CD14-positive monocyte (primary cell): ENCODE measurements at regions not wholly inside any gene's neighbourhood (a gene's known extent, or its start where the extent isn't known, plus 50 kb on each side); places are given as distances from the start of the nearest gene placed in this dataset.

Source experiments
- DNase-seq, 3 donors: peaks; one replicate each; pipeline ENCODE4 v3.0.0-alpha.2; 2011 to 2022
- H2AFZ ChIP-seq: 2 replicates; pipeline ENCODE4 v1.6.0; 2012; ENCODE audit warnings: mild to moderate bottlenecking, low read depth, low read length, inconsistent platforms; ENCODE audit not compliant: insufficient read depth, poor library complexity, severe bottlenecking
- H3K27ac ChIP-seq, 2 donors: 1 replicate in 1 of 2; 2 replicates in 1 of 2; pipeline ENCODE4 v1.5.1; 2012 to 2013; ENCODE audit warnings: low read length in 2 of 2, control low read depth in 1 of 2, inconsistent platforms in 1 of 2, low read depth in 1 of 2, mild to moderate bottlenecking in 1 of 2
- H3K27me3 ChIP-seq, 2 donors: one replicate each; pipeline versions ENCODE4 v1.6.0 to v1.6.1; 2011 to 2013; ENCODE audit warnings: low read length in 2 of 2; ENCODE audit not compliant: control insufficient read depth in 2 of 2, insufficient read depth in 2 of 2
- H3K36me3 ChIP-seq, 2 donors: replicated peaks in 1 of 2; 1 replicate in 1 of 2; 2 replicates in 1 of 2; pipeline versions ENCODE4 v1.5.1 to v1.6.1; 2012 to 2013; ENCODE audit warnings: low read length in 2 of 2, control low read depth in 1 of 2, inconsistent platforms in 1 of 2, mild to moderate bottlenecking in 1 of 2; ENCODE audit not compliant: insufficient read depth in 2 of 2, control insufficient read depth in 1 of 2
- H3K4me1 ChIP-seq, 2 donors: 1 replicate in 1 of 2; 2 replicates in 1 of 2; pipeline versions ENCODE4 v1.5.1 to v1.6.1; 2012 to 2013; ENCODE audit warnings: low read length in 2 of 2, control low read depth in 1 of 2, inconsistent platforms in 1 of 2, mild to moderate bottlenecking in 1 of 2, moderate library complexity in 1 of 2; ENCODE audit not compliant: insufficient read depth in 2 of 2, control insufficient read depth in 1 of 2
- H3K4me2 ChIP-seq: replicated peaks from 2 replicates; pipeline ENCODE3; 2012; ENCODE audit warnings: low read length, moderate library complexity, mild to moderate bottlenecking; ENCODE audit not compliant: poor library complexity, severe bottlenecking; ENCODE audit errors: extremely low read depth
- H3K4me3 ChIP-seq, 3 experiments: fragments of 200-600 bp in 1 of 3; sonication (generic) in 1 of 3; replicated peaks in 1 of 3; 1 replicate in 2 of 3; 2 replicates in 1 of 3; pipeline ENCODE4 v1.5.1; 2011 to 2013; ENCODE audit warnings: low read length in 3 of 3, mild to moderate bottlenecking in 3 of 3, control low read depth in 2 of 3, low read depth in 2 of 3, inconsistent platforms in 1 of 3, moderate library complexity in 1 of 3
- H3K79me2 ChIP-seq: 2 replicates; pipeline ENCODE4 v1.6.0; 2012; ENCODE audit warnings: mild to moderate bottlenecking, control low read depth, inconsistent platforms, low read length, moderate library complexity; ENCODE audit not compliant: insufficient read depth
- H3K9ac ChIP-seq: 2 replicates; pipeline ENCODE4 v1.6.0; 2017; ENCODE audit warnings: low read length, mild to moderate bottlenecking; ENCODE audit not compliant: insufficient read depth, poor library complexity, severe bottlenecking
- H3K9me3 ChIP-seq, 2 donors: replicated peaks in 1 of 2; 1 replicate in 1 of 2; 2 replicates in 1 of 2; pipeline versions ENCODE4 v1.5.1 to v1.6.1; 2012 to 2013; ENCODE audit warnings: low read length in 2 of 2, control low read depth in 1 of 2; ENCODE audit not compliant: control insufficient read depth in 1 of 2, insufficient read depth in 1 of 2
- H4K20me1 ChIP-seq: 2 replicates; pipeline ENCODE4 v1.6.0; 2012; ENCODE audit warnings: mild to moderate bottlenecking, low read length, control low read depth, moderate library complexity; ENCODE audit not compliant: insufficient read depth
- H3K27ac Mint-ChIP-seq, 7 donors: one replicate each; pipeline ENCODE4 v1.8.0; 2020; ENCODE audit warnings: mild to moderate bottlenecking in 7 of 7, mixed read lengths in 7 of 7, moderate library complexity in 6 of 7, inconsistent platforms in 2 of 7
- H3K27me3 Mint-ChIP-seq, 3 donors: one replicate each; pipeline ENCODE4 v1.8.0; 2021 to 2022; ENCODE audit warnings: low read depth in 3 of 3, mild to moderate bottlenecking in 3 of 3, mixed read lengths in 3 of 3, moderate library complexity in 3 of 3, inconsistent platforms in 1 of 3
- H3K36me3 Mint-ChIP-seq, 2 donors: one replicate each; pipeline ENCODE4 v1.8.0; 2020; ENCODE audit warnings: mixed read lengths in 2 of 2, inconsistent platforms in 1 of 2, mild to moderate bottlenecking in 1 of 2
- H3K4me1 Mint-ChIP-seq: one replicate; pipeline ENCODE4 v1.8.0; 2020; ENCODE audit warnings: mild to moderate bottlenecking, mixed read lengths
- H3K4me3 Mint-ChIP-seq, 2 donors: one replicate each; pipeline ENCODE4 v1.8.0; 2020; ENCODE audit warnings: mild to moderate bottlenecking in 2 of 2, mixed read lengths in 2 of 2, moderate library complexity in 1 of 2
- H3K9me3 Mint-ChIP-seq, 7 donors: one replicate each; pipeline ENCODE4 v1.8.0; 2020 to 2022; ENCODE audit warnings: mixed read lengths in 7 of 7, mild to moderate bottlenecking in 6 of 7, moderate library complexity in 6 of 7, inconsistent platforms in 2 of 7
- WGBS: methylation state at CpG from one replicate; pipeline ENCODE4 v1.1.5; 2013; ENCODE audit warnings: missing lambda C conversion rate; ENCODE audit not compliant: insufficient coverage; 5-methylcytosine and 5-hydroxymethylcytosine counted together
- intact Hi-C, 2 donors: fragments of 100-400 bp; cut with micrococcal nuclease; formaldehyde crosslinking; loops; one replicate each; pipeline versions ENCODE4 v1.15.0 to v1.15.1; 2023
- TF ChIP-seq, protein P1 (sequence below): fragments of 200-600 bp; IDR thresholded peaks from one replicate; pipeline ENCODE4 v1.8.0; 2022; ENCODE audit warnings: antibody characterized with exemption, mild to moderate bottlenecking

DNA sequence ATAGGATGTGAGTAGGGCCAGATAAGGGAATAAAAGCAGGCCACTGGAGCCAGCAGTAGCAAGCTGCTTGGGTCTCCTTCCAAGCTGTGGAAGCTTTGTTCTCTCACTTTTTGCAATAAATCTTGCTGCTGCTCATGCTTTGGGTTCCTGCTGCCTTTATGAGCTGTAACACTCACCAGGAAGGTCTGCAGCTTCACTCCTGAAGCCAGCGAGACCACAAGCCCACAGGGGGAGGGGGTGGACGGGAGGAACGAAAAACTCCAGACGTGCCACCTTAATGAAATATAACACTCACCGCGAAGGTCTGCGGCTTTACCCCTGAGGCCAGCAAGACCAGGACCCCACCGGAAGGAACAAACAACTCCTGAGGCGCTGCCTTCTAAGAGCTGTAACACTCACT lies 1324.4 kb upstream of the EYS start:
- Mint-ChIP-seq H3K4me3 (peak overlapping the region in 1 of 2 donors; percentile 58), H3K27ac (no peak overlapping the region), H3K36me3 (no peaks in the 10 kb centered on the region), H3K27me3 (no peaks in the 10 kb centered on the region), H3K9me3 (peaks cover 0 to 14% (median 8%) of the 10 kb centered on the region in 7 donors), H3K4me1 (no peaks in the 10 kb centered on the region)
- no peaks in the 10 kb centered on the region for H4K20me1 ChIP-seq
- intact Hi-C loops = no loop called here
- 69% methylated on average over 2 of the region's 9 CpGs for WGBS
- TF ChIP-seq, protein P1, sequence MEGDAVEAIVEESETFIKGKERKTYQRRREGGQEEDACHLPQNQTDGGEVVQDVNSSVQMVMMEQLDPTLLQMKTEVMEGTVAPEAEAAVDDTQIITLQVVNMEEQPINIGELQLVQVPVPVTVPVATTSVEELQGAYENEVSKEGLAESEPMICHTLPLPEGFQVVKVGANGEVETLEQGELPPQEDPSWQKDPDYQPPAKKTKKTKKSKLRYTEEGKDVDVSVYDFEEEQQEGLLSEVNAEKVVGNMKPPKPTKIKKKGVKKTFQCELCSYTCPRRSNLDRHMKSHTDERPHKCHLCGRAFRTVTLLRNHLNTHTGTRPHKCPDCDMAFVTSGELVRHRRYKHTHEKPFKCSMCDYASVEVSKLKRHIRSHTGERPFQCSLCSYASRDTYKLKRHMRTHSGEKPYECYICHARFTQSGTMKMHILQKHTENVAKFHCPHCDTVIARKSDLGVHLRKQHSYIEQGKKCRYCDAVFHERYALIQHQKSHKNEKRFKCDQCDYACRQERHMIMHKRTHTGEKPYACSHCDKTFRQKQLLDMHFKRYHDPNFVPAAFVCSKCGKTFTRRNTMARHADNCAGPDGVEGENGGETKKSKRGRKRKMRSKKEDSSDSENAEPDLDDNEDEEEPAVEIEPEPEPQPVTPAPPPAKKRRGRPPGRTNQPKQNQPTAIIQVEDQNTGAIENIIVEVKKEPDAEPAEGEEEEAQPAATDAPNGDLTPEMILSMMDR = no peak
- no peaks in the 10 kb centered on the region for H3K27me3 ChIP-seq
- H3K9ac ChIP-seq = no peak overlapping the region
- H3K9me3 ChIP-seq = peaks cover 12 to 13% of the 10 kb centered on the region in 2 donors
- H2AFZ ChIP-seq = no peak overlapping the region
- H3K36me3 ChIP-seq = no peaks in the 10 kb centered on the region
- H3K27ac ChIP-seq = no peak overlapping the region
- DNase-seq = no peak
- H3K4me2 ChIP-seq = no peak overlapping the region
- no peaks in the 10 kb centered on the region for H3K79me2 ChIP-seq
- H3K4me1 ChIP-seq = no peaks in the 10 kb centered on the region
- no peak overlapping the region for H3K4me3 ChIP-seq

DNA sequence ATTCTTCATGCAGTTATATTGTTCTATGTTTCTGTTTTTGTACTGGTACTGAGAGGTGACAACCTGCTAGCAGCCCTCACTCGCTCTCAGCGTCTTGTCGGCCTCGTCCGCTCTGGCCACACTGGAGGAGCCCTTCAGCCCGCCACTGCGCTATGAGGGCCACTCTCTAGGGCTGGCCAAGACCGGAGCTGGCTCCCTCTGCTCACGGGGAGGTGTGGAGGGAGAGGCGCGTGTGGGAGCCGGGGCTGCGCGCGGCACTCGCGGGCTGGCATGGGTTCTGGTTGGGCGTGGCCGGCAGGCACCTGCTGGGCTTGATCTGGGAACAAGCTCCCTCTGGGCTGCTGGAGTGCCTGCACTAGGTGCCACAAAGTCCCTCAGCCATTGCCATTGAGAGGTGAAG lies 1323.8 kb upstream of the EYS start:
- DNase-seq = no peak
- Mint-ChIP-seq H3K4me3 (no peak overlapping the region), H3K4me1 (no peaks in the 10 kb centered on the region), H3K36me3 (no peaks in the 10 kb centered on the region), H3K27me3 (no peaks in the 10 kb centered on the region), H3K9me3 (peaks cover 0 to 14% (median 8%) of the 10 kb centered on the region in 7 donors), H3K27ac (no peak overlapping the region)
- Histone ChIP-seq H3K79me2 (no peaks in the 10 kb centered on the region), H3K9me3 (peaks cover 12 to 13% of the 10 kb centered on the region in 2 donors), H3K4me3 (no peak overlapping the region), H3K36me3 (no peaks in the 10 kb centered on the region), H4K20me1 (no peaks in the 10 kb centered on the region), H3K4me1 (no peaks in the 10 kb centered on the region), H3K4me2 (no peak overlapping the region), H2AFZ (no peak overlapping the region), H3K9ac (no peak overlapping the region), H3K27me3 (no peaks in the 10 kb centered on the region), H3K27ac (no peak overlapping the region)
- intact Hi-C loops = no loop called here
- 98% methylated on average over 19 of the region's 19 CpGs for WGBS
- TF ChIP-seq, protein P1 = no peak
